GM23248 (cell line): ENCODE measurements at regions not wholly inside any gene's neighbourhood (a gene's known extent, or its start where the extent isn't known, plus 50 kb on each side); places are given as distances from the start of the nearest gene placed in this dataset.

ENCODE experiments used
- EZH2 ChIP-seq: fragments of 200-600 bp; sonication (generic); IDR thresholded peaks from 2 replicates; pipeline ENCODE4 v1.6.1; 2018; ENCODE audit warnings: antibody characterized with exemption, mild to moderate bottlenecking; ENCODE audit not compliant: insufficient read depth, poor library complexity, severe bottlenecking
- EZH2phosphoT487 ChIP-seq: fragments of 200-600 bp; sonication (generic); IDR thresholded peaks from 2 replicates; pipeline ENCODE4 v1.6.1; 2018; ENCODE audit warnings: antibody characterized with exemption, moderate library complexity, mild to moderate bottlenecking, low read depth; ENCODE audit not compliant: insufficient read depth

DNA sequence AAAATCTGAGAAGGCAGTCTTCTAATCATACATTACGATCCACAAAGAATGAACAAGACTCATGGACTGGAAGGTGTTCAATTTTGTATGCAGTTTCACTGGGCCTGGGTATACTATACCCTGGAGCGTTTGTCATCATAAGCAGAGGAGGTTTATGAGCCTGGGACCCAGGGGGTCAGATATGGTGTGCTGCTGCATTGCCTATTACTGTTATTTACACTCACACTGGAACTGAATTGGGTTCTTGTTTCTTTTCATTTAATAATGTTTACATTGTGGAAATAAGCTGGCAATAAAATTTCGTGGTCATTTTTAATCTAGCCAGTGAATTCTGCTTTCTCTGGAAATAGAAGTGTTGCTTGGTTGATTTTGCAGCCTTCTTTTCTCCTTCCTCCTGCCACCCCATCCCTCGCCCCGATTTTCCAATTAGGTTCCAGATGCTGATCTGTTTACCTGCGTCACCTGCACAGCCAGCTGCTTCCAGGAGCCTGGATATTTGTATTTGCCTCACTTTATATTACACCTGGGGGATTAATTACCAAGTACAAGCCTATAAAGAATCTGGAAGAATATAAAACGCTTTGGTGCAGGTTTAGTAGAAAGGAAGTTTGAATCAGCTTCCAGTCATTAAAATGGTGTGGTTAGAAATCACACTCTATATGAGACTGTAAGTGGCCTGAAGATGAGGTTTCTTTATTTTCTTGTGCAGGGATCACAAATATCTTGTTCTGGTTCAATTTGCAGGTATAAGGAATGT lies 234.4 kb downstream of the SOCS6 start:
- TF ChIP-seq EZH2 (no peak), EZH2phosphoT487 (no peak)
